Calu3 (cell line): ENCODE measurements at regions not wholly inside any gene's neighbourhood (a gene's known extent, or its start where the extent isn't known, plus 50 kb on each side); places are given as distances from the start of the nearest gene placed in this dataset.

Experiments used
- BruUV-seq: library from RNA; stranded (reverse); fragments of 400-500 nt; replicated peaks from 2 replicates; lab custom pipeline; 2021; lab: Mats Ljungman, UMichigan
- CTCF ChIA-PET: fragments of 300-600 bp; sonication (Branson Sonifier 250); formaldehyde crosslinking; loops from one replicate; lab custom pipeline; 2022; ENCODE audit warnings: antibody characterized with exemption; lab: Charles Lee
- DNase-seq: peaks from one replicate; pipeline ENCODE4 v3.0.0; 2022
- H3K27ac Mint-ChIP-seq: one replicate; pipeline ENCODE4 v1.8.0; 2022; ENCODE audit warnings: mixed read lengths; ENCODE audit not compliant: unreplicated experiment
- H3K27me3 Mint-ChIP-seq: one replicate; pipeline ENCODE4 v1.8.0; 2022; ENCODE audit warnings: mixed read lengths; ENCODE audit not compliant: unreplicated experiment
- H3K36me3 Mint-ChIP-seq: one replicate; pipeline ENCODE4 v1.8.0; 2022; ENCODE audit warnings: mild to moderate bottlenecking, moderate library complexity, mixed read lengths; ENCODE audit not compliant: insufficient read depth, unreplicated experiment
- H3K4me1 Mint-ChIP-seq: one replicate; pipeline ENCODE4 v1.8.0; 2022; ENCODE audit warnings: mild to moderate bottlenecking, low read depth, mixed read lengths; ENCODE audit not compliant: unreplicated experiment
- H3K4me3 Mint-ChIP-seq: one replicate; pipeline ENCODE4 v1.8.0; 2022; ENCODE audit warnings: mild to moderate bottlenecking, low read depth, moderate library complexity, mixed read lengths; ENCODE audit not compliant: unreplicated experiment
- H3K9me3 Mint-ChIP-seq: one replicate; pipeline ENCODE4 v1.8.0; 2022; ENCODE audit warnings: low read depth, mixed read lengths; ENCODE audit not compliant: unreplicated experiment
- intact Hi-C: fragments of 100-400 bp; cut with micrococcal nuclease; formaldehyde crosslinking; loops from one replicate; pipeline ENCODE4 v1.10.0; 2022; ENCODE audit not compliant: unreplicated experiment
- TF ChIP-seq, protein P1 (sequence below): fragments of 200-600 bp; IDR thresholded peaks from one replicate; pipeline ENCODE4 v1.8.0; 2022; ENCODE audit warnings: antibody characterized with exemption; ENCODE audit not compliant: unreplicated experiment

DNA sequence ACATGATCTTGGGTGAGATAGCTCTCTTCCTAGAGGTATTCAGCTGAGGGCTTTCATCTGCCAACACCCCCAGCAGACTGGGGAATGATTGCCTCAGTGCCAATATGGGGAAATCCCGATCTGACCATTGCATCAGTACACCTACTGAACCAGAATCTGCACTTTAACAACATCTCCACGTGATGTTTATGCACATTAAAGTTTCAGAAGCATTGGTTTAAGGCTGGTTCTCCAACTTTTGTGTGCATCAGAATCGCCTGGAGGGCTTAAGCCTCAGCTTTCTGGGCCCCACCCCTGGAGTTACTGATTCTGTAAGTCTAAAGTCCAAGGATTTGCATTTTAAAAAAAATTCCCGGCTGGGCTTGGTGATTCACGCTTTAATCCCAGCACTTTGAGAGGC, 123.6 kb upstream of the MED13 start:
- TF ChIP-seq, protein P1, sequence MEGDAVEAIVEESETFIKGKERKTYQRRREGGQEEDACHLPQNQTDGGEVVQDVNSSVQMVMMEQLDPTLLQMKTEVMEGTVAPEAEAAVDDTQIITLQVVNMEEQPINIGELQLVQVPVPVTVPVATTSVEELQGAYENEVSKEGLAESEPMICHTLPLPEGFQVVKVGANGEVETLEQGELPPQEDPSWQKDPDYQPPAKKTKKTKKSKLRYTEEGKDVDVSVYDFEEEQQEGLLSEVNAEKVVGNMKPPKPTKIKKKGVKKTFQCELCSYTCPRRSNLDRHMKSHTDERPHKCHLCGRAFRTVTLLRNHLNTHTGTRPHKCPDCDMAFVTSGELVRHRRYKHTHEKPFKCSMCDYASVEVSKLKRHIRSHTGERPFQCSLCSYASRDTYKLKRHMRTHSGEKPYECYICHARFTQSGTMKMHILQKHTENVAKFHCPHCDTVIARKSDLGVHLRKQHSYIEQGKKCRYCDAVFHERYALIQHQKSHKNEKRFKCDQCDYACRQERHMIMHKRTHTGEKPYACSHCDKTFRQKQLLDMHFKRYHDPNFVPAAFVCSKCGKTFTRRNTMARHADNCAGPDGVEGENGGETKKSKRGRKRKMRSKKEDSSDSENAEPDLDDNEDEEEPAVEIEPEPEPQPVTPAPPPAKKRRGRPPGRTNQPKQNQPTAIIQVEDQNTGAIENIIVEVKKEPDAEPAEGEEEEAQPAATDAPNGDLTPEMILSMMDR, result no peak
- H3K27ac Mint-ChIP-seq, result peak overlapping the region; percentile 56

DNA sequence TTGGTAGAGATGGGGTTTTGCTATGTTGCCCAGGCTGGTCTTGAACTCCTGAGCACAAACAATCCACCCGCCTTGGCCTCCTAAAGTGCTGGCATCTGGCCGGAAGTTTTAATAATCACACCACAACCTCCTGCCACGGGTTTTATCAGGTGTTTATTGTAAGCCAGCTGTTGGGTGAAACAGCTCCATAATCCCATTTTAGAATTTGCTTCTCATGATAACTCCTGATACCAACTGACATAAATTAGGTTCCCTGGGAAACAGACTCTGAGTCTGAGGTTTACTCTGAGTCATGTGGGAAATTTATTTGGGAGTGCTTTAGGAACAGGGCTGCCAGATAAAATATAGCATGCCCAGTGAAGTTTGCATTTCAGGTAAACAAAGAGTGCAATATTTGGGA, 122.6 kb upstream of the MED13 start:
- H3K9me3 Mint-ChIP-seq, result no peaks in the 10 kb centered on the region
- H3K4me3 Mint-ChIP-seq, result no peak overlapping the region
- no peaks in the 10 kb centered on the region for H3K27me3 Mint-ChIP-seq
- H3K27ac Mint-ChIP-seq, result peak overlapping the region; percentile 62
- H3K36me3 Mint-ChIP-seq, result peaks cover 10% of the 10 kb centered on the region
- intact Hi-C loops, result no loop called here
- BruUV-seq, result no TSS peak
- H3K4me1 Mint-ChIP-seq, result peaks cover 18% of the 10 kb centered on the region
- TF ChIP-seq, protein P1, result no peak
- DNase-seq, result no peak
- CTCF ChIA-PET, result no interaction called here

More for the DNA sequence above, 123.6 kb upstream of the MED13 start:
- no peak overlapping the region for H3K4me3 Mint-ChIP-seq
- H3K27me3 Mint-ChIP-seq, result no peaks in the 10 kb centered on the region
- peaks cover 10% of the 10 kb centered on the region for H3K36me3 Mint-ChIP-seq
- DNase-seq, result peak; percentile 61
- no TSS peak for BruUV-seq
- peaks cover 18% of the 10 kb centered on the region for H3K4me1 Mint-ChIP-seq
- H3K9me3 Mint-ChIP-seq, result no peaks in the 10 kb centered on the region
- intact Hi-C loops, result no loop called here
- CTCF ChIA-PET, result interaction anchor here (0.5 kb wide), 2 partner anchors 17 to 1446 kb away, joined by 7 to 8 read pairs; no protein-coding TSS in a partner anchor

DNA sequence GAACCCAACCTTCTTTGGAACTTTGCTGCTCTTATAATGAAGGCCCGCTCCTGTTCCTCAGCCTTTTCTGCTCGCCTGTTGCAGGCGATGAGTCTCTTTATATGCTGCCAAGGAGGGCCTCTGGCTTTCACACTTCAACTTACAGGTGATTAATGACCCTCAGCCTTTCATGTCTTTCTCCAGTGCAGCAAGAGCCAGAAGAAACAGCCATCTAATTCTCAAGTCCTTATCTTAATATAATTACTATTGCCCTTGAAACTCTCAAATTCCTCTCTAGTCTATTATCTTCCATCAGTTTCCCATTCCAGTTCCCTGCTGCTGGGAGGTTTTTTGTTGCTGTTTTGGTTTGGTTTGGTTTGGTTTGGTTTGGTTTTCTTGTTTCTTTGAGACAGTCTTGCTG, 121.8 kb upstream of the MED13 start:
- BruUV-seq, result no TSS peak
- no peaks in the 10 kb centered on the region for H3K9me3 Mint-ChIP-seq
- CTCF ChIA-PET, result no interaction called here

DNA sequence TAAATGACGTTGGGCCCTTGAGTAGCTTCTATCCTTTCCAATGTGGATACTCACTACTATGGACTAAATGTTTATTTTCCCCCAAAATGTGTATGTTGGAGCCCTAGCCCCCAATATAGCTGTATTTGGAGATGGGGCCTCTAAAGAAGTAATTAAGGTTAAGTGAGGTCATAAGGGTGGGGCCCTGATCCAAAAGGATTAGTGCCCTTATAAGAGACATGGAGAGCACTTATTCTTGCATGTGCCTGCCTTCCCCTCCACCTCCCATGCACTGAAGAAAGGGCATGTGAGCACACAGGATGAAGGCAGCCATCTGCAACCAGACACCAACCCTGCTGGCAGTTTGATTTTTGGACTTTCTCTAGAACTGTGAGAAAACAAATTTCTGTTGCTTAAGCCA, 115.7 kb upstream of the MED13 start:
- BruUV-seq, result no TSS peak

More for the DNA sequence above, 121.8 kb upstream of the MED13 start:
- H3K4me3 Mint-ChIP-seq, result no peak overlapping the region
- intact Hi-C loops, result no loop called here
- peaks cover 10% of the 10 kb centered on the region for H3K4me1 Mint-ChIP-seq
- TF ChIP-seq, protein P1, result no peak
- no peak for DNase-seq
- H3K36me3 Mint-ChIP-seq, result peaks cover 10% of the 10 kb centered on the region
- H3K27me3 Mint-ChIP-seq, result no peaks in the 10 kb centered on the region
- H3K27ac Mint-ChIP-seq, result no peak overlapping the region

More for the DNA sequence above, 115.7 kb upstream of the MED13 start:
- CTCF ChIA-PET, result no interaction called here
- no peak overlapping the region for H3K27ac Mint-ChIP-seq
- no peaks in the 10 kb centered on the region for H3K27me3 Mint-ChIP-seq
- H3K4me3 Mint-ChIP-seq, result no peak overlapping the region
- no peaks in the 10 kb centered on the region for H3K36me3 Mint-ChIP-seq
- TF ChIP-seq, protein P1, result no peak
- H3K4me1 Mint-ChIP-seq, result peaks cover 8% of the 10 kb centered on the region
- intact Hi-C loops, result no loop called here
- H3K9me3 Mint-ChIP-seq, result no peaks in the 10 kb centered on the region
- DNase-seq, result no peak
